Fibroblast of villous mesenchyme (primary cell): ENCODE measurements at regions not wholly inside any gene's neighbourhood (a gene's known extent, or its start where the extent isn't known, plus 50 kb on each side); places are given as distances from the start of the nearest gene placed in this dataset.
"Not testable (repeated sequence)": the region's sequence is repeated elsewhere in the genome, so short reads cannot be mapped to it uniquely, and the experiment has no call there.

Source experiments
- DNase-seq: peaks from one replicate; pipeline ENCODE4 v3.0.0-alpha.2; 2010; ENCODE audit warnings: low read depth
- H3K4me3 ChIP-seq: 2 replicates; pipeline ENCODE4 v1.5.1; 2011; ENCODE audit warnings: low read depth, mild to moderate bottlenecking, low read length
- CTCF ChIP-seq: IDR thresholded peaks from 2 replicates; pipeline ENCODE4 v1.5.1; 2012; ENCODE audit warnings: low read depth, mild to moderate bottlenecking, low read length; ENCODE audit not compliant: insufficient read depth

GRCh38 chr2:207375207-207375875 lies 154.4 kb upstream of the CREB1 start:
- no peak for DNase-seq
- H3K4me3 ChIP-seq: no peak overlapping the region
- TF ChIP-seq CTCF: no peak

- not testable (repeated sequence) for DNase-seq
Observed at GRCh38 chr2:207378620-207379019, 151.1 kb upstream of the CREB1 start.

GRCh38 chr2:207385076-207385475 lies 144.7 kb upstream of the CREB1 start:
- no peak for TF ChIP-seq CTCF
- no peak for DNase-seq
- H3K4me3 ChIP-seq: no peak overlapping the region

More at GRCh38 chr2:207378620-207379019, 151.1 kb upstream of the CREB1 start:
- not testable (repeated sequence) for H3K4me3 ChIP-seq

- DNase-seq: peak; percentile 45
- TF ChIP-seq CTCF: no peak
- no peak overlapping the region for H3K4me3 ChIP-seq
Observed at GRCh38 chr2:207385903-207386302, 143.9 kb upstream of the CREB1 start.

- no peak for TF ChIP-seq CTCF
- no peak for DNase-seq
- no peak overlapping the region for H3K4me3 ChIP-seq
Observed at GRCh38 chr2:207387001-207387571, 142.7 kb upstream of the CREB1 start.

GRCh38 chr2:207390302-207391095 lies 139.3 kb upstream of the CREB1 start:
- no peak for DNase-seq
- H3K4me3 ChIP-seq: no peak overlapping the region
- TF ChIP-seq CTCF: no peak

GRCh38 chr2:207394203-207394781 lies 135.5 kb upstream of the CREB1 start:
- H3K4me3 ChIP-seq: no peak overlapping the region
- TF ChIP-seq CTCF: no peak
- peak; percentile 40 for DNase-seq
